Colonic mucosa (tissue), 4 donors: ENCODE measurements at regions not wholly inside any gene's neighbourhood (a gene's known extent, or its start where the extent isn't known, plus 50 kb on each side); places are given as distances from the start of the nearest gene placed in this dataset.

ENCODE experiments used
- DNase-seq: peaks from one replicate; pipeline ENCODE4 v3.0.0-alpha.2; 2020
- H3K27ac ChIP-seq: fragments of 200-600 bp; one replicate; pipeline ENCODE4 v1.8.0; 2021
- H3K27me3 ChIP-seq: fragments of 200-600 bp; one replicate; pipeline ENCODE4 v1.8.0; 2021
- H3K36me3 ChIP-seq: fragments of 200-600 bp; one replicate; pipeline ENCODE4 v1.8.0; 2021
- H3K4me1 ChIP-seq: fragments of 200-600 bp; one replicate; pipeline ENCODE4 v1.8.0; 2021; ENCODE audit warnings: mild to moderate bottlenecking
- H3K4me3 ChIP-seq: fragments of 200-600 bp; one replicate; pipeline ENCODE4 v1.8.0; 2021
- H3K9ac ChIP-seq, 2 donors: one replicate each; pipeline ENCODE4 v1.7.0; 2013; ENCODE audit warnings: control low read depth in 2 of 2, low read depth in 2 of 2, low read length in 2 of 2
- H3K9me3 ChIP-seq: fragments of 200-600 bp; one replicate; pipeline ENCODE4 v1.8.0; 2021
- CTCF ChIP-seq: fragments of 200-600 bp; IDR thresholded peaks from one replicate; pipeline ENCODE4 v1.8.0; 2022; ENCODE audit warnings: antibody characterized with exemption, mild to moderate bottlenecking
- intact Hi-C: fragments of 100-400 bp; cut with DNase I; formaldehyde crosslinking; loops from one replicate; pipeline ENCODE4 v1.14.1; 2022
- donor health status: healthy.
- donor health status: DM: no; HTN: no; CAD: no.
- donor health status: DM: no; HTN: no; CAD: no.

GRCh38 chr4:63717384-63717783 is 691.9 kb downstream of the TECRL start:
- no peak for TF ChIP-seq CTCF
- Histone ChIP-seq H3K36me3 (no peaks in the 10 kb centered on the region), H3K27ac (no peak overlapping the region), H3K27me3 (no peaks in the 10 kb centered on the region), H3K4me3 (no peak overlapping the region), H3K4me1 (no peaks in the 10 kb centered on the region), H3K9me3 (no peaks in the 10 kb centered on the region), H3K9ac (no peak overlapping the region)
- no peak for DNase-seq
- intact Hi-C loops = no loop called here

GRCh38 chr4:63708661-63709060 is 700.6 kb downstream of the TECRL start:
- no peaks in the 10 kb centered on the region for H3K36me3 ChIP-seq
- no peaks in the 10 kb centered on the region for H3K4me1 ChIP-seq
- H3K4me3 ChIP-seq = no peak overlapping the region
- H3K9me3 ChIP-seq = no peaks in the 10 kb centered on the region
- no peak for DNase-seq
- no peak for TF ChIP-seq CTCF
- no peak overlapping the region for H3K9ac ChIP-seq
- no peaks in the 10 kb centered on the region for H3K27me3 ChIP-seq
- no peak overlapping the region for H3K27ac ChIP-seq
- intact Hi-C loops = no loop called here

- H3K36me3 ChIP-seq = no peaks in the 10 kb centered on the region
- no peak for DNase-seq
- no peak for TF ChIP-seq CTCF
These were observed 708.7 kb downstream of the TECRL start for GRCh38 chr4:63700569-63700968.

GRCh38 chr4:63693321-63693720 is 715.9 kb downstream of the TECRL start:
- H3K9me3 ChIP-seq = no peaks in the 10 kb centered on the region
- no peak for DNase-seq
- no peak overlapping the region for H3K4me3 ChIP-seq
- H3K4me1 ChIP-seq = no peaks in the 10 kb centered on the region
- H3K27ac ChIP-seq = no peak overlapping the region
- no peak for TF ChIP-seq CTCF
- no peak overlapping the region for H3K9ac ChIP-seq
- intact Hi-C loops = no loop called here
- H3K36me3 ChIP-seq = no peaks in the 10 kb centered on the region
- H3K27me3 ChIP-seq = no peaks in the 10 kb centered on the region

More at GRCh38 chr4:63700569-63700968, 708.7 kb downstream of the TECRL start:
- intact Hi-C loops = no loop called here
- Histone ChIP-seq H3K4me3 (no peak overlapping the region), H3K9ac (no peak overlapping the region), H3K4me1 (no peaks in the 10 kb centered on the region), H3K27me3 (no peaks in the 10 kb centered on the region), H3K9me3 (no peaks in the 10 kb centered on the region), H3K27ac (no peak overlapping the region)

GRCh38 chr4:63678358-63678931 is 730.8 kb downstream of the TECRL start:
- Histone ChIP-seq H3K36me3 (no peaks in the 10 kb centered on the region), H3K27me3 (no peaks in the 10 kb centered on the region), H3K27ac (no peak overlapping the region), H3K9ac (no peak overlapping the region), H3K9me3 (no peaks in the 10 kb centered on the region), H3K4me3 (no peak overlapping the region), H3K4me1 (no peaks in the 10 kb centered on the region)
- intact Hi-C loops = no loop called here
- no peak for DNase-seq
- TF ChIP-seq CTCF = no peak

- H3K36me3 ChIP-seq = no peaks in the 10 kb centered on the region
- H3K9me3 ChIP-seq = no peaks in the 10 kb centered on the region
- no peak for TF ChIP-seq CTCF
- H3K27ac ChIP-seq = no peak overlapping the region
- intact Hi-C loops = no loop called here
- H3K4me3 ChIP-seq = no peak overlapping the region
- no peak overlapping the region for H3K9ac ChIP-seq
- no peaks in the 10 kb centered on the region for H3K27me3 ChIP-seq
- DNase-seq = no peak
- no peaks in the 10 kb centered on the region for H3K4me1 ChIP-seq
These were observed 738.5 kb downstream of the TECRL start for GRCh38 chr4:63670735-63671134.
